GM21367 (cell line): ENCODE measurements at regions not wholly inside any gene's neighbourhood (a gene's known extent, or its start where the extent isn't known, plus 50 kb on each side); places are given as distances from the start of the nearest gene placed in this dataset.
"Not testable (repeated sequence)": the region's sequence is repeated elsewhere in the genome, so short reads cannot be mapped to it uniquely, and the experiment has no call there.

Source experiments
- ATAC-seq: cut with Tn5 transposase; IDR thresholded peaks from one replicate; pipeline ENCODE4 v1.9.1; 2021; ENCODE audit not compliant: unreplicated experiment

DNA sequence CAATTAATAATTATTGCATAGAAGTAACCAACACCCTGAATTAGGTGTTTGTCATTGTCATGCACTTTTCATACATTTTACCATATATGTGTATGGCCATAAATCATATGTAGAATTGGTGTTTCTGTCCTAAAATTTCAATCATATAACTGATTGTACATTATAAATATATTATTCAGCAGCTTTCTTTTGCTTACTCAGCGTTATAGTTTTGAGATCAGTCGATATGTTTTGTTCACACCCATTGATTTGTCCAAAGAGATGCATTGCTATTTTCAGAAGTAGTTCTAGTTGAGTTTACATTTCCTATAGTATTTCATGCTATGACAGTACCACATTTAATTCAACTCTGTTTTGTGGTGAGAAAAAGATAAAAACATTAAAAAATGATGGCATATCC, 50.5 kb upstream of the PARP4 start:
- ATAC-seq, result no peak

DNA sequence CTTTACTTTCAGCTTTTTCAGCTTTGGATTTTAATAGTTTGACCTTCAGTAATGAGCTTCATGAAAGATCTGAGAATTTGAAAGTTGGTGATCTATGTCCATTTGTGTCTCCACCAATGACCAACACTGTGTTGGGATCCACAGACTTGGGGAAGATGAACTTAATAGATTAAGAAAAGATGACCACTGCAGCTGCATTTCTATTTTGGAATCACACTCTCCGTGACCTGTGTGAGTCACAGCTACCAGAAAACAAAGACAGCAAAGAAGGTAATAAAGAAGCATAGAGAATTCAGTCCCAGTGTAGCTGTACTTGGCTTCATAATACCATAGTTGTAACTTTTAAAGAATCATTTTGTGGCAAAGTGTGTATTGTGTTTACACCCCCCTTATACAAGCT, 51.4 kb upstream of the PARP4 start:
- not testable (repeated sequence) for ATAC-seq

DNA sequence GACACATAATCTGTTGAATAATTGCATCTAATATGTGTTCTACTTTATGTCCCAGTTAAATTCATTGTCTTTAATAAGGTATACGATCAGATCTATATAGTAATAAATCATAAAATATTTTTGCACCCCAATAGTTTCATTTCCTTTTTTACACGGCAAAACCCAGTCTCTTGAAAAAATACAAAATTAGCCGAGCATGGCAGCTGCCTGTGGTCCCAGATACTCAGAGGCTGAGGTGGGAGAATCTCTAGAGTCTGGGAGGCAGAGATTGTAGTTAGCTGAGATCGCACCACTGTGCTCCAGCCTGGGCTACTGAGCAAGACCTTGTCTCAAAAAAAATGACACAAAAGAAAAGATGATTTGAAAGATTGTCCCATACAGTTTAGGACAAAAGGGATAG, 52.3 kb upstream of the PARP4 start:
- no peak for ATAC-seq

DNA sequence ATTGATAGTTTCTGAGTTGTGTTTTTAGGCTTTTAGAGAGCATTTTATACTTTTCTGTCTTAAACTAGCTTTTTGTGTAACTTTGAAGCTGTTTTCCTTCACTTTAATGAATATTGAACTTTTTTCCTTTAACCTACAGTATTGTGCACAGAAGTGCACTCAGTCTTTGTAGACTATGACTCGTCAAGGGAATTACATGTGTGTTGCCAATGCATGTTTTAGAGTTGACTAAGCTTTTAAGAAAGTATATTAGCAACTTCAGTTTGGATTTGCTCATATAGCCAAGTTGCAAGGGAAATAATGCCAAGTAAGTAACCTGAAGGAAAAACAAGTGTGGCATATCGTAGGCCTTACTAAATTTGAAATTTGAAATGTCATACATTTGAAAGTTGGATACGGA, 55.0 kb upstream of the PARP4 start:
- ATAC-seq, result not testable (repeated sequence)

DNA sequence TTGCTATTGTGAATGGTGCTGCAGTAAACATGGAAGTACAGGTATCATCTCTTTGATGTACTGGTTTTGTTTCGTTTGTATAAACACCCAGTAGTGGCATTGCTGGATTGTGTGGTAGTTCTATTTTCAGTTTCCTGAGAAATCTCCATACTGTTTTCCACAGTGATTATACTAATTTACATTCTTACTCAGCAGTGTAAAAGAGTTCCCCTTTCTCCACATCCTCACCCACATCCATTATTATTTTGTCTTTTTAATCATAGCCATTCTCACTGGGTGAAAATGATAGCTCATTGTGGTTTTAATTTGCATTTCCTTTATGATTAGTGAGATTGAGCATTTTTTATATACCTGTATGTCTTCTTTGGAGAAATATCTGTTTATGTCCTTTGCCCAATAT, 62.3 kb upstream of the PARP4 start:
- no peak for ATAC-seq

DNA sequence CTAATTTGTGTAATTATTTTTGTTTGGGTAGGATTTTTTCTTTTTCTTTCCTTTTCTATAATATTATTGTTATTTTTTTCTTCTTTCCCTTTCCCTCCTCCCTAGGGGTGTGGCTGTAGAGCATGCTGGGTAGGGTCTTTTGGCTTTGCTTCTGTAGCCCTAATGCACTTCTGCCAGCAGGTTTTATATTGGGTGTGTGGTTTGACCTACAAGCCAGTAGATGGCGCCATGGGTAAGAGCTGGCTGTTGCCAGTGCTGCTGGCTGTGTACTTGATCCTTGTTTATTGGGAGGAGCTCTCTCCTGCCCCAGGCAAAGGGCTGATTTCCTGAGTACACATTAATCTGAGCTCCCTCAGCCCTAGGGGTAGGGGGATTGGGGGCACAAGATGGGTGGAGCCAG, 67.7 kb upstream of the PARP4 start:
- ATAC-seq, result not testable (repeated sequence)

DNA sequence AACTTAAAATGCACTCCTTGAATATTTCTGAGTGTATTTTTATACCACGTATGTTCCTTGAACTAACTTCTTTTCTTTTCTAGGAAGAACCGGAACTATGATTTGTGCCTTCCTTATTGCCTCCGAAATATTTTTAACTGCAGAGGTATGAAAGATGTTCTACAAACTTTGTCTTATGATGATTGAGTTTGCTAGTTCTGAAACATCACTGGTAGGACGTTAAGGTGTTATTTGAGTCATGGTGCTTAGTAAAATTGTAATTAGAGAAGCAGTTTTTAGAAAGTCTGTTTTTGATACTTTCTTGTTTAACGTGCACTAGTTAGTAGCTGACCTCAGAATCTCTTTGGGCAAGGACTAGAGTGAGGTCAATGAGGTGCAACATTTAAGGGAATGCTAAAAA, 69.0 kb upstream of the PARP4 start:
- not testable (repeated sequence) for ATAC-seq

DNA sequence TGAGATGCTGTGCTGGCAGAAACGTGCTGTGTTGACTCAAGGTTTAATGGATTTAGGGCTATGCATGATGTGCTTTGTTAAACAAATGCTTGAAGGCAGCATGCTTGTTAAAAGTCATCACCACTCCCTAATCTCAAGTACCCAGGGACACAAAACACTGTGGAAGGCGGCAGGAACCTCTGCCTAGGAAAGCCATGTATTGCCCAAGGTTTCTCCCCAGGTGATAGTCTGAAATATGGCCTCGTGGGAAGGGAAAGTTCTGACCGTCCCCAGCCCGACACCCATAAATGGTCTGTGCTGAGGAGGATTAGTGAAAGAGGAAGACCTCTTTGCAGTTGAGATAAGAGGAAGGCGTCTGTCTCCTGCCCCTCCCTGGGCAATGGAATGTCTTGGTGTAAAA, 79.1 kb upstream of the PARP4 start:
- not testable (repeated sequence) for ATAC-seq

DNA sequence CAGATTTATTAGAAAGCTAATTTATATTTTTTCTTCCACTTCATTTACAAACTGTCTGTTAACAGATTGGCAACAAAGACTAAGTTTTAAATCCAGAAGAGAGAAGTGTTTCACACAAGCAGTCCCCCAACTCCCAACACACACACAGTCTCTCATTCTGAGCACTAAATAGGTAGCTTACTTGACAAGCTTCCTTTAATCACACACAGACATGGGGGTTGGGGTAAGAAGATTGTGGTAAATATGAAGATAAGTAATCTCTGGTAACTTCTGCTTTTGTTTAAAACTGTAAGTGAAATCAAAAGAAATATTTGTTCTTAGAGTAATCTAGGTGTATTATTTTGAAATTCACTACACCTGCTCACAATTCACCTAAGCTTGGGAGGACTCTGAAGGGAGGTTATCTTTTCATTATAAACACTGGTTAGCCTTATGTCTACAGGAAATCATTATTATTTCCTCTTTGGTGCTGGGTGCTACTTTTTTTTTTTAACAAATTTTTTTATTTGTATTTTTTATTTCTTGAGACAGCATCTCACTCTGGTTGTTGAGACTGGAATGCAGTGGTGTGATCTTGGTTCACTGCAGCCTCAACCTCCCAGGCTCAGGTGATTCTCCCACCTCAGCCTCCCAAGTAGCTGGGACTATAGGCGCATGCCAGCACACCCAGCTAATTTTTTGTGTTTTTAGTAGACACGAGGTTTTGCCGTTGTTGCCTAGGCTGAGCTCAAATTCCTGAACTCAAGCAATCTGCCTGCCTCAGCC, 82.1 kb upstream of the ATP12A start:
- not testable (repeated sequence) for ATAC-seq

DNA sequence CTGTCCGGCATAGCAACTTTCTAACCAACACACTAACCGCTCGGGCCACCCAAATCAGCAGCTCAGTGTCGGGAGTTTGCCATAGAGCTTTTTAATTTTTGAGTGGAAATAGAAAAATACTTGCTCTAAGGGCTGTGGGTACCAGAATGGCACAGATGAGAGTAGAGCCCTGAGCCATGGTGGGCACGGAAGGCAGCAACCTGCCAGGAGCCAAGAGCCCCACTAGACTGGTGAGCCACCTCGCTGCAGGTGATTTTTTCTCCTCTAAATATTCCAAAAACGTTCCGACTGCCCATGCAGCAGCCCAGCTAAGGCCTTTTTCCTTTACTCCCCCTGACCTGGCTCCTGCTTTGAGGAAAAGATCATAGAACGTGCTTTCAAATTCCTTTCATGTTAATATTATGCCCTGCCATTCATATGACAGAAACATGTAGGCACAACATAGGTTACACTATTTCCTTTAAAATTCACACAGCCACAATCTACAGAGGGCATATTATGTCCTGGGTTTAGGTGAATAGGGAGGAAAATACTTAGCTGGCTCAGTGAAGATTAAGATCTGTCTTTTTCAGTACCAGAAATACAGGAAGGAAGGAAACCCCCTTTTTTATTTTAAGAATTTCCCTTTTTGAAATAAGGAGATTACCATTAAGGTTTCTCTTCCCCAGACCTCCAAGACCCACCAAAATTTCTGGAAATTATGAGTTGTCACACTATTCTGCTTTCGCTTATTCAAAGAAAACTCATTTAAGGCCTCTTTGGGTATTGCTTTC, 81.0 kb upstream of the ATP12A start:
- ATAC-seq, result not testable (repeated sequence)

DNA sequence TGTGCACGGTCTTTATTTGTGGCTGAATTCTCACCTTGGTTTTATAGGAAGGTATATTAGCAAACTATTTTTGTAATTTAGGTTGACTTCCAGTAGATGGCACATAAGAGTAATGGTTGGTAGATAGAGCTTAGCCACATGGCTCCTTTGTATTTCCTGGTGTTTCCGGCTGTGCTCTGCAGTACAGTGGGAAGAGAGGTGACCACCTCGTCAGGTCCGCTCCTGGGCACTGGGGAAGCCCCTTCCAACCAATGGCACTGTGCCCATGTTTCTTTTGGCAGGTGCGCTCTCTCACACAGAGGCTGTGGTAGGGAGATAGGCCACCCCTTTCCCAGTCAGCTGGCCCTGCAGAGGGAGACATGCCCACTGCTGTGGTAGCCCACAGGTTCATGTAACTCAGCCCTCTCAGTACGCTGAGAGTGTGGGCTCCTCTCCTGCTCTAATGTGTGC, 74.3 kb upstream of the ATP12A start:
- ATAC-seq, result no peak

DNA sequence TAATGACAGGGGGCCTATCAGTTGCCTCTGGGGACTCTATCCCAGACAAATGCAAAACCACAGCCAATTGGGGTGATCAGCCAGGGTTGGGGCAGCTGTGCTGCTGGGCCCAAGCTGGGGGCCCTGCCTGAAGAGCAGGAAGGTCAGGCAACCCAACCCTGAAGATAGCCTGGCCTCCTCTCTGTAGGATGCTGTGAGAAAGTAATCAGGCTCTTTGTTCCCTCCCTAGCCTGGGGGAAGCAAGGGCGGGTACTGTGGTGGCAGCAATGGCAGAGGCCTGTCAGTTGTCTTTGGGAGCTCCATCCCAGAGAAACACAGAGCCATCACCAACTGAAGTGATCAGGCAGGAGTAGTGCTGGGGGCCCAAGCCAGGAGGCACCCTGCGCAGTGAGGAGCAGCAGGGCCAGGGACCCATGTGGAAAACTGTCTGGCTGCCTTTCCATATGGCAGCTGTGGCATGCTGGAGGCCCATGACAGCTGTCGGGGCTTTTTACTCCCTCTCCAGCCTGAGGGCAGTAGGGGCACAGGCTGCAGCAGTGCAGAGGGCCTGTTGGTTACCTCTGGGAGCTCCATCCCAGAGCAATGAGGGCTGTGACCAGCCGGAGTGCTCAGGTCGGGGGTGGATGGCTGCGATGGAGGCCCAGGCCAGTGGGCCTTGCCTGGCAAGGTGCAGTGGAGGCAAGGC, 73.6 kb upstream of the ATP12A start:
- no peak for ATAC-seq

DNA sequence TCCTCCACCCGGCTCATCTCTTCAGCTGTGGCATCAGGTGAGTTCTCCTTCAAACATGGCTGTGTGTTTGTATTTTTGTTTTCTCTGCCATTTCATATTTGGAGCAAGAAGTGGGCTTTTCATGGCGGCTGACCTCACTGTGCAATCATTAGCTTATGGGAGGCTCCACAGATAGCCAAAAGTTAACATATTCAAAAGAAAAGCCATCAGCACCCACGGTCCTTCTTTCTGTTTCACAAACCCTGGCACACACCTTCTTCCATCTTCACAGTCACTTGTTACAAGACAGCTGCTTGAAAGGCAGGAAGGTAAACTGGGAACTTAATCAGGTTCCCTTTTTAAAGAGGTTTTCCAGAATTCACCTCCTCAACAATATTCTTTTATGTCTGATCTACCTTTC, 69.3 kb upstream of the ATP12A start:
- ATAC-seq, result no peak

DNA sequence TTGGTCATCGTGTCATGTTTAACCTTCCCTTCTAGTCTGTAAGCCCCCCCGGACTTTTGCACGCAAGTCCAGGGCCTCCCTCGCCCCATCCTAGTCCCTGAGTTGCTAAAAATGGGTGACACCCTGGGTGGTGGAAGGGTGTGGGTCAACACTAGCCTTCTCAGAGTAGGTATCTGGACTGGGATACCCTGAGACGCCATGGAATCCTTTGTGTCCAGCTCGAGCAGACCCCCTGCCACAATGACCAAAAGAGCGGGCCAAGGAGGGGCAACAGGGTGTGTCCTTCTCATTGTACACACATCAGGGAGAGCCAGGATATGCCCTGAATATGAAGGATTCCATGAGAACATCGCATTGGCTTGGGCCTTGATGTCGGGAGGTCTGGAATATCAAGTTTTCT, 67.5 kb upstream of the ATP12A start:
- no peak for ATAC-seq

DNA sequence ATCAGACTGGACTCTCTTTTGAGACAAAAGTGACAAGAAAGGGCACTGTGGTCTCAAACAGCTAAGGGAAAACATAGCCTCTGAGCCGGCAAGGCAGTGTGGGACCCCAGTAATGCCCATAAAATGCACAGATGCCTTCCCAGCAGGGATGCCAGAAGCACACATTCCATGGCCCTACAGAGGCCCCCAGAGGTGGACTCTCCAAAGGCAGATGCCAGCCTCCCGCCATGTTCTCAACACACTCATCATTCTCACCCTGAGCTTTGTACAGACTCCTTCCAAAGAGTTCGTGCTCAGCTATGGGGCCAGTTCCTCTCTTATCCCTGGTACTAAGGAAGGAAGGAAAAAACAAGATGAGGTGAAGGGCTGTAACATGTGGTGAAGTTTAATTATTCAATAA, 67.1 kb upstream of the ATP12A start:
- no peak for ATAC-seq

DNA sequence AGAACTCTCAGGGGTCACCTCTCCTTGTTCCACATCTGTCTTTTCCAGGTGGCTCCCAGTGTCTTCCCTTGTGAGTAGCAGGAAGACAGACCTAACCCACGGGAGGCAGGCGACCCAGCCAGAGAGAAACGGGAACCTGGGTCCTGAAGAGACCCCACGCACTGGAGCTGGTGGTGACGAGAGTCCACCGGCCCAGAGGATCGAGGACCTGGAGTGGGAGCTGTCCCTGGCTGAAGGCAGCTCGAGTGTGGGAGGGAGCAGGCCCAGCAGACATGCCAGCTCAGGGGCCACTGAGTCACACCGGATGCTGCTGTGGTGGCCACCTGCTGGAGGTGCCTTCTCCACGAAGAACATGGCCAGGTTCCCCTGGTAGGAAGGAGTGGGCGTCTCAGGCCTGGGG, 66.5 kb upstream of the ATP12A start:
- ATAC-seq, result no peak

DNA sequence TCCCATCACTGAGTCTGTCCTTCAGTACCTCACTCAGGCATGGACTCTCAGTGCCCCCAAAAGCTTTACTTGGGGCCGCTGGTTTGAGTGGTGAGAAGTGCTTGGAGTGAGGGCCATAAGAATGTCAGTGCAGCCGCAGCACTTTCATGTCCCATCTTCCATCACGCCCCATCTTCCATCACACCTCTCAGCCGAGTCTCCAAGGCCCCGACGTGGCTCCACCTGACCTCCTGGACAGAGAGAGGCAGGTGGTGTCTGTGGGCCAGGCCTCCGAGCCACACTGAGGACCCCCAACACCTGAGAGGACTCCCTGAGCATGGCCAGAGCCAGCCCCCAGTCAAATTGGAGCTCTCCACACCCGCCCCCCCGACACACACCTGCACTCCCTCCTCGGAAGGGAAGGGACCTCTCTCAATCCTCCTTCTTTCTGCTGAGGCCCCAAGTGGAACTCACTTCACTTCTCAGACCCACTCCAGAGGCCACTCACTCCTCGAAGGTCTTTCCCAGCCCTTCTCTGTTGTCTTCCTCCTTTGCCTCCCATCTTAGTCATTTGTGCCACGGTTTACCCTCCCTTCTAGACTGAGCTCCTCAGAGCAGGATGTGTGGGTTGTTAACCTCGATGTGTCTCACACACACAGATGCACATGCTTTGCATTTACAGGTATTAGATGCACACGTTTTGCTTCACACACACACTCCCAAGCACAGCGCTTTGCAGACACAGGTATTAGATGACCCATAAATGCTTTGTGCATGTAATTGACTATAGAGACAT, 65.7 kb upstream of the ATP12A start:
- ATAC-seq, result no peak

DNA sequence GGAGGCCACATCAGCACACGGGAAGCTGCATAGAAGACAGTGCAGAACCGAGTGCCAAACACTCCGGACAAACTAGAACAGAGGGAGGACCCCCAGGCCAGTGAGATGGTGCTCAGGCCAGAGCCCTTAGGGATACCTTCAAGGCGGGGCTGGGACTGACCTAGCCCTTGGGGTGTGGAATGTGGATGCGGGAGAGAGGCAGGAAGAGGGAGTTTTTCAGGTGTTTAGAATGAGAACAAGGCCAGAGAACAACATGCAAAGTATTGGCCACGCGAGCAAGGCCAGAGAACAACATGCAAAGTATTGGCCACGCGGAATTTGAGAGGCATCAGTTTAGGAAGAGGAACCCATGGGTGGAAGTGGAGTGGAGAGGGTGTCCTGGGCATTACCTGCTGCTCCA, 65.1 kb upstream of the ATP12A start:
- no peak for ATAC-seq

DNA sequence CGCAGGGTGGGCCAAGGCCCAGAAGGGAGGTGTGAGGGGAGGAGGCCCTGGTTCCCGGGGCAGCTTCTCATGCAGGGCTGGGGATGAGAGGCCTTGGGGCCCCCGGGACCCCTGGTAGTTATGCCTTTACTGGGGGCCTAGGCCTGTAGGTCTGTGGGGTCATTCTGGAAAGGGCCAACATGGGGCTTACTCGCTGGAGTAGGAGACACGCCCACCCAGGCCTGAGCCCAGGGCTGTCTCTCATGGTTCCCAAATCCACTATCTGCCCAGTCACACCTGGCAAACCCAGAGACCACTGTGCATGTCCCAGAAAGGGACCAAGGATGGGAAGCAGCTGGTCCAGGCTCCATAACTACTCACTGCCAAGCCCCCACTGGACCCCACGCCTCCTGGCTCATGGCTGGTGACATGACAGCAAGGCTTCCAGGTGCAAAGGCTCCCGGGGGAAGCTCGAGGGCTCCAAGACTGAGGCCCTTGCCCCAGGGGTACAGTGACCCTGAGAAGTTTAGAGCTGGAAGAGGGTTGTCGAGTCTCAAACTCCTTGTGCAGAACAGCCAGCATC, 64.2 kb upstream of the ATP12A start:
- ATAC-seq, result no peak

DNA sequence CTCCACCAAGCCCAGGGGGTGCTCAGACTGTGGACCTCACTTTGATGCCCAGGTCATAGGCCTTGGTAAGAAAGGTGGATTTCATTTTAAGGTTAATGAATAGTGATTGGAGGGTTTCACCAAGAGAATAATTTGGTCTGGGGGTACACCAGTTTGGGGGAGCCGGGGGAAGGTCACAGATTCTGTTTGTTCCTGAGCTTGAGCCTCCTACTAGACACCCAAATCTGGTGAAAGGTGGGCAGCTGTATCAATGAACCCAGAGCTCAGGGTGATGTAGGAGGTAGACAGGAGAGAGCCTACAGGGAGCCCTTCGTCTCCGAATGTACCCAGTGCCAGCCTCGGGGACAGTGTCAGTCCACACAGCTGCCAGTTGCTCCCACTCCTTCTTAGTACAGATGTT, 63.7 kb upstream of the ATP12A start:
- no peak for ATAC-seq
